HG03064 (cell line): ENCODE measurements at regions not wholly inside any gene's neighbourhood (a gene's known extent, or its start where the extent isn't known, plus 50 kb on each side); places are given as distances from the start of the nearest gene placed in this dataset.

Experiments used
- ATAC-seq: cut with Tn5 transposase; IDR thresholded peaks from one replicate; pipeline ENCODE4 v1.9.1; 2021; ENCODE audit warnings: low read depth; ENCODE audit not compliant: unreplicated experiment

- ATAC-seq = no peak
These were observed 257.2 kb downstream of the ETS1 start for GRCh38 chr11:128330203-128330602.

GRCh38 chr11:128328955-128329551, 258.3 kb downstream of the ETS1 start:
- no peak for ATAC-seq

GRCh38 chr11:128327274-128327673, 260.1 kb downstream of the ETS1 start:
- no peak for ATAC-seq

GRCh38 chr11:128326791-128327190, 260.6 kb downstream of the ETS1 start:
- ATAC-seq = no peak

- ATAC-seq = no peak
These were observed 262.7 kb downstream of the ETS1 start for GRCh38 chr11:128324531-128325141.

- no peak for ATAC-seq
These were observed 263.3 kb downstream of the ETS1 start for GRCh38 chr11:128324051-128324481.

- ATAC-seq = no peak
These were observed 264.0 kb downstream of the ETS1 start for GRCh38 chr11:128323381-128323780.

GRCh38 chr11:128318856-128319474, 268.4 kb downstream of the ETS1 start:
- peak; percentile 86 for ATAC-seq

GRCh38 chr11:128316541-128317227, 270.7 kb downstream of the ETS1 start:
- ATAC-seq = no peak

- no peak for ATAC-seq
These were observed 271.4 kb downstream of the ETS1 start for GRCh38 chr11:128315933-128316332.

GRCh38 chr11:128313931-128314330, 273.4 kb downstream of the ETS1 start:
- ATAC-seq = no peak

GRCh38 chr11:128311742-128312719, 275.3 kb downstream of the ETS1 start:
- ATAC-seq = peak; percentile 84

GRCh38 chr11:128310676-128311445, 276.5 kb downstream of the ETS1 start:
- no peak for ATAC-seq

GRCh38 chr11:128310005-128310404, 277.4 kb downstream of the ETS1 start:
- no peak for ATAC-seq

GRCh38 chr11:128308794-128309193, 278.6 kb downstream of the ETS1 start:
- no peak for ATAC-seq

- no peak for ATAC-seq
These were observed 281.8 kb downstream of the ETS1 start for GRCh38 chr11:128305588-128305987.

GRCh38 chr11:128304666-128305485, 282.5 kb downstream of the ETS1 start:
- no peak for ATAC-seq

- ATAC-seq = no peak
These were observed 283.2 kb downstream of the ETS1 start for GRCh38 chr11:128304116-128304515.

GRCh38 chr11:128303383-128303782, 284.0 kb downstream of the ETS1 start:
- no peak for ATAC-seq
